HG03520 (cell line): ENCODE measurements at regions not wholly inside any gene's neighbourhood (a gene's known extent, or its start where the extent isn't known, plus 50 kb on each side); places are given as distances from the start of the nearest gene placed in this dataset.

Experiments used
- ATAC-seq: cut with Tn5 transposase; IDR thresholded peaks from one replicate; pipeline ENCODE4 v1.9.1; 2021; ENCODE audit warnings: mild to moderate bottlenecking, moderate library complexity; ENCODE audit not compliant: unreplicated experiment

DNA sequence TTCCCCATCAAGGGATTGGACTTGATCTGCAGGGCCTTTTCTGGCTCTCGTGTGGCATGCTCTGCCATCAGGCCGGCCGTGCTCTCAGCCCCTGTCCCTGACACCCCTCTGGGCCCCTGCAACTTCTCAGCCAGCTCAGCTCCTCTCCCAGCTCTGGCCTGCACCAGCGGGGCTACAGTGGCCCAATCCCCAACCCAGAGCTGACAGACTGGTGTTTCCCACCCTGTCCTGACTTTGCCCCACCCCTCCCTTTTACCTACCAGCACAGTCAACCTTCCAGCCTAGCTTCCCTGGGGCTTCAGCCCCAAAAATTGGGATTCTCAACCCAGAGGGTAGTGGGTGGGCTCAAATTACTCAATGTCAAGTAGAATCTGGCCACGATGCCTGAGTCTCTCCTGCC, 149.3 kb downstream of the SYF2 start:
- no peak for ATAC-seq

DNA sequence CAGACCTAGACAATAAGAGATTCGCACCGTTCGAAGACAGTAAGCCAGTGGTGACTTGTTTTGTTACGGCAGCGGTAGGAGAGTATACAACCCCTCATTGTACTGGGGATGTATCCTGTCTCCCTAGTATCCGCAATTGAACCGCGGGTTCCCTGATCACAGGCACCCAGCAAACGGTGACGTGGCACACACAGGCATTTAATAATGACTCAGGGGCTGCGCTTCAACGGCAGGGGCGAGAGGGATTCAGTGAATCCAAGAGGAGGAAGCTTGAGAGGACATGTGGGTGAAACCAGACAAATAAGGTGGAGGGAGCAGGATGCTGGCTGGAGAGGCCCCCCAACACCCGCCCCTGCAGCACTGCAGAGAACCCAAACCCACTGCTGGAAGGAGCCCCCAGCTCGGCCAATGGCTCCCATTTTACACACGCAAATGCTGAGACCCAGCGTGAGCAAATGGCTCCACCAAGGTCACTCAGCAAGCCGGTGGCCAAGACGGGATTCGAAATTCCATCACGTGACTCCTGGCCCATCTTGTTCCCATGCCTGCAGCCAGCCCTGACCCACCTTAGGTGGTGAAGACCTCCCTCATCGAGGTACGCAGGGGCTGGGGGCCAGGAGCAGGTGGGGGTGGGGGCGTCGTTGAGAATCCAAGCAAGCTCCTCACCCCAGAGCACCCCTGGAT, 149.9 kb downstream of the SYF2 start:
- no peak for ATAC-seq

DNA sequence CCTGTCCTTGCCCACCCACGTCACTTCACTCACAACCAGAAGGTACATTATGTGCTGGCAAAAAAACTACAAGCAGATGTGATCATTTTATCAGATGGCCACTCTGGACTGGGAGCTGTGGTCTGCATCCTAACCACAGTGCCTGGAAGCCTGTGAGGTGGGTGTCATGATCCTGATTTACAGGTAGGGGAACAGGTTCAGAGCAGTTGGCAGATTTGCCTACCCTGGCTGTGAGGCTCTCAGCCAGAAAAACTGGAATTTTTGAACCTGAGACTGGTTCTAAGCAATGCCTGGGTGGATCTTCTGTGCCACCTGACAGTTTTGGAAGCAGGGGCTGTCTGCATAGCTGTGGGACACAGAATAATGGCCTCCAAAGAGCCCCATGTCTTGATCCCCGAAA, 150.8 kb downstream of the SYF2 start:
- ATAC-seq: no peak

DNA sequence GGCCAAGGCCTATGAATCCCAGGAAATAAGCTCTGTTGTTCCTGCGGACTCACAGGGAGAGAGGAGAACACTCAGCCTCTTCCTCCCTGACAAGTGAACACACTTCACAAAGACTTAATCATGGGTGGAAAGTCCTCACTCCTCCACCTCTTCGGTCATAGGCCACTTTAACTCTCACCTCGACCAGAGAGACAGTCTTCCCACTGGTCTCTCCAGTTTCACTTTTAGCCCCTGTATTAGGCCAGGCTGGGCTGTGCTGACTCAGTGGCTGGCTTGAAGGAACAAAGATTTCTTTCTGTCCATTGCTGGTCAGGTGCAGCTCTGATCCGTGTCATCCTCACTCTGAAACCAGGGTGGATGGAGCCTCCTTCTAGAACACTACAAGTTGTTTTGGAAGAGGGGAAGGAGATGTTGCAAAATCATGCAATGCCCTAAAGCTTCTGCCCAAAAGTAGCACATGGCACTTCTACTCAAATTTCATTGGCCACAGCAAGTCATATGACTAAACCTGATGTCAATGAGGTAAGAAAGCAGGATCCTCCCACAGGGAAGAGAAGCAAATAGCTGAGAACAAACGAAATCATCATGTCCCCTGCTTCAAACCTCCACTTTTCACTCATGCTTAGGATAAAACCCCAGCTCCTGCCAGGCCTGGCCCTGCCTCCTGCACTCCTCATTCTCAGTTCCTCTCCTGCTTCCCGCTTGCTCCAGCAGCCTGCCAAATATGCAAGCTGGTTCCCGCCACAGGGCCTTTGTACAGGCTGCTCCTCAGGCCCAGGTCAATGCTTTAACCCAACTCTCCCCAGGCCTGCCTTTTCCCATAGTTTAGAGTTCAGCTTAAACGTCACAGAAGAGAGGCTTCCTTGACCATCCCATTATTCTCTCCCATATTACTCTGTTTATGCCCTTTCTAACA, 150.5 kb upstream of the RUNX3 start:
- ATAC-seq: no peak

DNA sequence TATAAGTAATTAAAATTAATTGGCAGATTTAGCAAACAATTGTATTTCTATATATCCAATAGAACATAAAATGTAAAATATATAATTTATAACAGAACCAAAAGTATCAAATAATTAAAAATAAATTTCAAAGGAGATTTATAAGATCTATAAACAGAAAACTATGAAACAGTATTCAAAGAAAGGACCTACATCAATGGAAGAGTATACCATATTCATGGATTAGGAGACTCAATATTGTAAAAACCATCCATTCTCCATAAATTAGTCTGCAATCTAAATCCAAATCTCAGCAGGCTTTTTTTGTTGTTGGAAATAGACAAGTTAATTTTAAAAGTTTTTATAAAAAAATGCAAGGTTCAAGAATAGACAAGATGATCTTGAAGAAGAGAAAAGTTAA, 149.0 kb upstream of the RUNX3 start:
- ATAC-seq: no peak

DNA sequence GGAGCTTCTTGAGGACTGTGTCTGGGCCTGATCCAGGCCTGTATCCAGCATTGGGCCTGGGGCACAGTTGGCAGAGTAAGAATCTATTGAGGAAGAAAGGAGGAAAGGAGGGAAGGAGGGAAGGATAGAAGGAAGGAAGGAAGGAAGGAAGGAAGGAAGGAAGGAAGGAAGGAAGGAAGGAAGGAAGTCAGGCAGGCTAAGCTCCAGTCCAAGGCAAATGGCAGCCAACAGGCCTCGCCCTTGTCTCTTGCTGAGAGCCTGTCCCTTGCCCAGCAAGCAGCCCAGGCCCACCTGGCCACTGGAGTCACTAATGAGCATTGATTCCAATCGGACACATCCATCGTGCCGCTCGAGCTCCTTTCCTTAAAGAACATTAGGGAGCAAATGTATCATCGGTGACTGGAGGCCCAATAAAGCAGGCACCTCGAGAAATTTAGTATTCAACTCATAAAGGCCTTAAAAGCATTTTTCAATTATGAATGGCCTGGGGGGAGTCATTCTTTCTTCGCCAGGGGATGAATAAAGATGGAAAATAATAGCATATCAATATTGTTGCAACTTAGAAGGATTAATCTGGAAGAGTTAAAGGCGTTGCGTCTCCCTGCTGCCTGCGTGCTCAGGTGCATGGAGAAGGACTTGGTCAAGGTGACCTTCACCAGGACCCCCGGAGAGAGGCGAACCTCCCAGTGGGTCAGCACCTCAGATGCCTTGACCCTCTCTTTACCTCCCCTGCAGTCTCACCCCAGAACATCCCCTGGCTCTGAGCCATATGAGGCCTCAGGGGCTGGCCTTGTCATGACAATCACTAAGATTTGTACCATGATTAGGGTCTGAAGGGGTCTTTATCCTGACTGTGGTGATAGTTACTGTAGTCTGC, 144.5 kb upstream of the RUNX3 start:
- ATAC-seq: no peak

DNA sequence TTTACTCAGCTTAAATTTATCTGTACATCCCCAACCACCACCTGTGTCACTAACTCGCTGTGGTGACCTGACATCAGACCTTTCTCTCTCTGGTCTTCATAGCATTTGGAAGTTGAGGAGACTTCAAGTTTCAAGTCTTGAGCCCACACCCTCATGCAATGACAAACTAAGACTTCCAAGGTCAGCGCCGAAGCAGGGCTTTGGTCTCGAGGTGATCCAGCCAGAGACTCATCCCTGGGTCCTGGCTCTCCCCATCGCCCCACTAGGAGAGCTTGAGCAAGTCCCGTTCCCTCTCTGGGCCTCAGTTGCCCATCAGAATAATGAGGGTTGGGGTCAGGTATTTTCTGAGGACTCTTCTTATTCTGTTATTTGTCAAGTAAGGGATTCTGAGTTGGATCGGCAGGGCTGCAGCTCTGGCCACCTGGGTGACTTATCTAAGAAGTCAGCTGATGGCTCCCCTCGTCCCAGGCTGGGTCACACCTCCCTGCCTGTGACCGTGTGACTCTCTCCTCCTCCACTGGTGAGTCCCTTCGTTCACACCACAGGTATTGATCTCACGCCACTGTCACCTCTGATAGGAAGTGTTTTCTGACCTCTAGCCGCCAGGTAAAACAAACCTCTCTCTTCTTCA, 143.7 kb upstream of the RUNX3 start:
- ATAC-seq: no peak

DNA sequence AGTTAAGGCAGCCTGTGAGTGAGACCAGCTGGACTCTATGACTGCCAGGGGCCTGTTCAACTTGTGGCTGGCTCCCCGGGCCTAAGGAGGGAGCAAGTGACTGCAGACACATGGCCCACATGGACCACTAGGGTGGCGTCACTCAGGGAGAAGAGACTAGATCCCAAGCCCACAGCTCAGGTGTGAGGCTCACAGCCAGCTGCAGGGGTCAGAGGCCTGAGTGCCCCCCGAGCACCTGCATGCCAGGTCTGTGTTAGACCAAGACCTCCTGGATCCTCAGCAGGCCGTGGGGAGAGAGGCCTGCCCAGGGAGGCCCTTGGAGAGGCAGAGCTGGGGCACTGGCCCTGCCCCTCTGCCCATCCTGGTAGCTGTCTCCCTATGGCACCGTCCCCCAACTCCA, 142.4 kb upstream of the RUNX3 start:
- ATAC-seq: no peak

DNA sequence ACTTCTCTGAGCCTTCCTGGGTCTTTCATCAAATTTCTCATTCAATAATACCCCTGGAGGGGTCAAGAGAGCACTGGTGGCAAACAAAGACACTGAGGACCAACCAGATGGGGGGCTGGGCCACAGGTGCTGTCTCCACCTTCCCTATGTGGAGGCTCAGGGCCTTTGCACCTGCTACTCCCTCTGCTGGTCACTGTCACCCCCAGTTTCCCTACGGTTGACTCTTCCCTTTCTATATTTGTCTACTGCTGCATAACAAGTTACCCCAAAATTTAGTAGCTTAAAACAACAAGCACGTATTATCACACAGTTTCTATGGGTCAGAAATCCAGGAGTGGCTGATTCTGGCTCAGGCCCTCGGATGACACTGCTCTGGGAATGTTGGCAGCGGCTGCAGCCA, 138.8 kb upstream of the RUNX3 start:
- no peak for ATAC-seq

DNA sequence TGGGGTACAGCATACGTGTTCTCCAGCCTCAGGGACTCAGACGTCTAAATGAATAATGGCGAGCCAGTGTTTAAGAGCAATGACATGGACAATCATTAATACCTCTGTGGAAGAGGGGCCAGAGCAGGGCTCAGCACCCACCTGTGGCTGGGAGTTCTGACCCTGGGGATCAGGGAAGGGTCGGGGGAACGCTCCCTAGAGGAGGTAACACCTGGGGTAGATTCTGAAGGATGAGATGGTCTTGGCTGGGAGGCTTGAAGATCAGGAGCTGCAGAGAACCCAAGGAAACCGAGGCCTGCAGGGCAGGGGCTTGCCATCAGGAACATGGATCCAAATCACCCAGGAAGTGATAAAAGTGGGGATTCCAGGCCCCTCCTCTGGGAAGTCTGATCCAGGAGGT, 138.2 kb upstream of the RUNX3 start:
- ATAC-seq: no peak

DNA sequence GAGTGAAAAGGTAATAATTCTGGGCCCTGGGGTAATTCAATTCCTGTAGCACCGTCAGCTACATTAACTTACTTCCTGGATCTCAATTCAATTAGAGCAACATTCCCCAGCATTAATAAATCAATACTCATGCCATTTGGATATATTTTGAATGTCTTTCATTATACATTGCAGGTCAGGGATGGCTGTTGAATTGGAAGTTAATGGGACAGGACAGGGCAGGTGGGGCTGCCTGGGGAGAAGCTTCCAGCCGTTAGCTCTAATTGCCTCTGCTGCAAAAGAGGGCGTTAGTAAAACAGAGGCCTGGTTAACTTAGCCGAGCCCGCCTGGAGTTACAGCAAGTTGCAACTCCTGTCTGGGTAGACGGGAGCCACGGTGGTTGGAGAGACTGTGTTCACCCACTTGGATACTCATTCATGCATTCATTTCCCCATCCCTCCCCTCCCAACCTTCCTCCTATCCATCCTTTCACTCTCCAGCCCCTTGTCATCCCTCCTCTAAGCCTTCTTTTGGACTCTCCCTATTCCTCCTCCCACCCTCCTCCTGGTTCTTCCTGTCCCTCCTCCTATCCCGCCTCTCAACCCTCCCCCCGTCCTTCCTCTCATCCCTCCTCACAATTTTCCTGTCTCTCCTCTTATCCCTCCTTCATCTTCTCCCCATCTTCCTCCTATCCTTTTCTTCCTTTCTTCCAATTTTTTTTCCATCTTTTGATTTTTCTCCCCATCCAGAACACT, 137.6 kb upstream of the RUNX3 start:
- ATAC-seq: no peak

DNA sequence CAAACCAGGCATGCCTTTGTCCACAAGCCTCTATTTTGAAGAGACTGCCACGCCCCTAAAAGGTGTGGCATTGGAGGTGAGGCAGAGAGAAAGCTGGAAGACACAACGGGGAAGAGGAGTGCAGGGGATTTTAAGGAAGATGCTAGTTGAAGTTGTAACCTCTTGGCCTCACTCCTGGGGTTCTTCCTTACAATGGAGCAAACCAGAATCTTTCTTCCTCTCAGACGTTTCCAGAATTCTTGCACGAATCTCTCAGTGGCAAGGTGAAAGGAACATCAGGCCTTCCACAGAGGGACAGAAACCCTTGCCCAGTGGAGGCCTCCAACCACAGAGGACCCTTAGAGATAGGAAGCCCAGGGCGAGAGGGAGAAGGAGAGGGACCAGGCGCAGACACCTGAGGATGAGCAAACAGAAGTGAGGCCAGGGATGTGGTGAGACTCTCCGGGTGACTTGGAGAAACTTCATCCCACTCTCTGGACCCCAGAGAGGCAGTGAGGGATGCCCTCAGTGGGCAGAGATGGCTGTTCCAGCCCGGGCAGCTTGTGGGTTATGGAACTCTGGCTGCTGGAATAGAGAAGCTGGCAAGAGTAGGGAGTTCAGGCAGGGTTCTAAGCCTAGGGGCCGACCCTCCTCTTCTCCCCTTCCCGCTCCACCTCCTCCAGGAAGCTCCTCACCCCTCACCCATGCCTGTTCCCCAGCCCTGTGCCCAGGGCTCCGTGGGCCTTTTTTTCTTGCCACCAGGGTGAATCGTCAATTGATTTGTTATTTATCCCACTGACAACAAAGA, 136.8 kb upstream of the RUNX3 start:
- ATAC-seq: no peak

DNA sequence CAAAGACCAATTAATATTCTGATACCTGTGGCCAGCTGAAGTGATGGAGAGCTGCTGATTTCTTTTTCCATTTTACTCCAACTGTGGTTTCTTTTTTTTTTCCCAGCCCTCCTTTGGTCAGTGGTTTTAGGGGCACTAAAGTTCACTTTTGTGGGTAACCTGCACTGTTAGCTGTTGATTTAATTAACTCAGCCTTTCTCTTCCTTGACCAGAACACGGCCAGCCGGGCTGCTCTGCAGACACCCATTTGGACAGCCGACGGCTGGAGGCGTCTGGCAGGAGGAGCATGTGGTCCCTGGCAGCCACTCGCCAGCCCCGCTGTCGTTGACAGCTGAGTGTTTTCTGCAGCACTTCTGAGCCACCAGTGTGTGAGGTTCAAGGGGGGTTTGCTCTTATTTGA, 136.2 kb upstream of the RUNX3 start:
- ATAC-seq: no peak

DNA sequence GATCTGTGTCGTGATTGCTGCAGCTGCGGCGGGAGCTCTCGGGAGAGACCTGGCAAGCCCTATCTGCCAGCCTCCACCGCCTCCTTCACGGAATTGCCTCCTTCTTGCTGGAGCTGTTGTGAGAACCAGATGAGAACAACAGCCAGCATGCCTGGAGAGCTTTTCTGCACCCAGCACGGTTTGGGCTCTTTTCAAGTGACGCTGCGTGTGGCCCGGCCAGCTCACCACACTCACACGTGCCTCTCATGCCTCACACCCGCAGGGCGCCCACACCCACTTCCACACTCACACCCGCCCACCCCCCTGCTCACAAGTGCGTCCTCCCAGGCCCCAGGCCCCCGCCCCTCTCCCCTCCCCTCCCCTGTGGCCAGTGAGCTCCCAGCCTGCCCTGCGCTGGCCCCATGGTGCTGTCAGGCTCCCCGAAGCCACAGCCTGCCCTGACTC, 135.7 kb upstream of the RUNX3 start:
- no peak for ATAC-seq

DNA sequence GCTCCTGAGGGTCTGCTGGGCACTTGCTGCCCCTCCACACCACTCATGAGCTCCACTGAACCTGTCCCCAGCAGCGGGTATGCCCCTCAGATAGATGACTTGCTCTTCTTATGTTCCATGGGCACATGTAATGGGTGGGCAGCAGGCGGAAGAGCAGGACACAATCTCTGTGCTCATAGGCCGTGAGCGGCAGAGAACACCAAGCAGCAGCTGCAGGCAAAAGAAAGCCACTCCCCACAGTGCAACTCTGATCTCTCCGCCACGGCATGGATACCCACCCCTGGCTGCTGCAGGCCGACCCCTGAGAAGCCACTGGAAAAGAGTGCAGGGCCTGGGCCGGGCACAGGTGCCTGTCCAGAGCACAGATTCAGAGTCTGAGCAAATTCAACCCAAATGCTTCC, 135.2 kb upstream of the RUNX3 start:
- ATAC-seq: no peak

DNA sequence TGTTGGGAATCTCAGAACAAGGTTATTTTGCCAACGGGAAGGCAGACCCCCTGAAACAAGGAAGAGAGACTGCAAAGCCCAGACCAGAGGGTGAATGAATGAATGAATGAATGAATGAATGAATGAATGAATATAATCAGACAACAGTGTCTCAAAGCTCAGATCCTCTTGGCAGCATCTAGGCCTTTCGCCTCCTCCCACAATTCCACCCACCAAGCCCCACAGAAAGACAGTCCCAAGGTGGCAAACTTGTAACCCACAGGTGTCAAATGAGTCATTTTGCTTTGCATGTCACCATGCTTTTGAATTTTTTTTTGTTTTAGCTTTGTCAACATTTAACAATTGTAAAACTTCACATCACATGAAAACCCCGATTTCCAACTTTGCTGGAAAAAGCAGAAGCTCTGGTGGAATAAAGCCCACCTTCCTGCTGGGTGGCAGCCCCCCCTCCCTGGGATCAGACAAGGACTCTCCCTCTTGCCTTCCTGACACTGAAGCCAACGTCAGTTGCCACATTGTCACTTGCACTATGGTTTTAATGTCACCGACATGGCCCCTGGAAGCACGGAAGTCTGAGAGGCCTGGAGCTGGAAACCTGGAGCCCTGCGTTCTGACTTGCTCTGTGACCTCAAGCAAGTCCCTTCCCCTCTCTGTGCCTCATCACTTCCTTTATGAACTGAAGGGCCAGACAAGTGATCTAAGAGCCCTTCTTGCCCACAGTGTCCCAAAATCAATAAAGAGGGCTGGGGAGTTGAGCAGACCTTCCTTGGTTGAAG, 134.6 kb upstream of the RUNX3 start:
- no peak for ATAC-seq

DNA sequence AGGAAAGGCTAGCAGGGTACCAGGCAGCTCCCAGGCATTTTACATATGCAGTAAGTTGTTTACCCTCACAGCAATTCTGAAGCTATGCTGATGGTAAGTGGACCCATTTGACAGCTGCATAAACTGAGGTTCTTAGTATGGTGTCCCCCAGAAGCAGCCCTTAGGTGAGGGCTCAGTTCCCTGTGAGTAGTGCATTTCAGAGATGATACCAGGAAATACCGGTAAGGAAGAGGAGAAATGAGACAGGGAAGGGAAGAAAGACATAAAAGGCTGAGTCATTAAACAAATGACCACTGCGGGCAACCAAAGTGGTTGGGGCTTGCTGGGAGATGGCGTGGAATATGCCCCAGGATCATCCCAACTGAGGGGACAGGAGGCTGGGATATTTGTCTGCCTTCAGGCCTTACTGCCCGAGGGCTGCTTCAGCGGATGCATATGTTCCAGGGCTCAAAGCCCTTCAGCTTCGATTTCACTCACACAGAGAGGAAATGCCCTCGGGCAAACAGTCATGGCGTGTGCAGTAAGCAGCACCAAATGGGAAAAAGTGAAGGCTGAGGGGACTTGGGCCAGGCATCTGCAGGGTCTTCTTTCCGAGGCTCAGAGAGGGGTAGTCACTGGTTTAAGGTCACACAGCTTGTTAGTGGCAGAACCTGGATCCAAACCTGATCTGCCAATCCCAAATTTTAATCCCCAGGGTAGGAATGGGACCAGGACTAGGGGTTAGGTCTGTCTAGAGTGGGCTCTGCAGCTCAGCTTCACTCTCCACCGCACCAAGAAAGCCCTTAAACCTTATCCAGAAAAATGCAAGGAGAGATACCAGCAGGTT, 133.7 kb upstream of the RUNX3 start:
- no peak for ATAC-seq
